SJCRH30 (cell line): ENCODE measurements at regions not wholly inside any gene's neighbourhood (a gene's known extent, or its start where the extent isn't known, plus 50 kb on each side); places are given as distances from the start of the nearest gene placed in this dataset.
"Not testable (repeated sequence)": the region's sequence is repeated elsewhere in the genome, so short reads cannot be mapped to it uniquely, and the experiment has no call there.

Experiments used
- DNase-seq, 2 experiments: peaks; one replicate each; pipeline ENCODE4 v3.0.0-alpha.2; 2015 to 2020
- H3K27ac ChIP-seq: fragments of 250-450 bp; sonication (Bioruptor Pico); 2 replicates; pipeline ENCODE4 v1.5.1; 2020; ENCODE audit warnings: mild to moderate bottlenecking, moderate library complexity
- H3K27me3 ChIP-seq: fragments of 250-450 bp; sonication (Bioruptor Pico); 2 replicates; pipeline ENCODE4 v1.5.1; 2020; ENCODE audit warnings: mild to moderate bottlenecking, moderate library complexity
- H3K36me3 ChIP-seq: fragments of 250-450 bp; sonication (Bioruptor Pico); 2 replicates; pipeline ENCODE4 v1.5.1; 2020; ENCODE audit warnings: mild to moderate bottlenecking, moderate library complexity
- H3K4me1 ChIP-seq: fragments of 250-450 bp; sonication (Bioruptor Pico); 2 replicates; pipeline ENCODE4 v1.5.1; 2020; ENCODE audit warnings: mild to moderate bottlenecking, moderate library complexity
- H3K4me3 ChIP-seq: fragments of 250-450 bp; sonication (Bioruptor Pico); 2 replicates; pipeline ENCODE4 v1.5.1; 2020; ENCODE audit warnings: mild to moderate bottlenecking, moderate library complexity
- H3K9me3 ChIP-seq: fragments of 250-450 bp; sonication (Bioruptor Pico); replicated peaks from 2 replicates; pipeline ENCODE4 v1.5.1; 2020; ENCODE audit warnings: mild to moderate bottlenecking, moderate library complexity

- DNase-seq: no peak
- H3K36me3 ChIP-seq: no peaks in the 10 kb centered on the region
- no peaks in the 10 kb centered on the region for H3K9me3 ChIP-seq
- no peak overlapping the region for H3K4me3 ChIP-seq
- no peak overlapping the region for H3K27ac ChIP-seq
- H3K27me3 ChIP-seq: peaks cover 15% of the 10 kb centered on the region
- H3K4me1 ChIP-seq: no peaks in the 10 kb centered on the region
These were observed 364.9 kb upstream of the TMEFF2 start for GRCh38 chr2:192559587-192559986.

- no peaks in the 10 kb centered on the region for H3K4me1 ChIP-seq
- H3K27me3 ChIP-seq: peaks cover 23% of the 10 kb centered on the region
- no peaks in the 10 kb centered on the region for H3K36me3 ChIP-seq
- no peak overlapping the region for H3K4me3 ChIP-seq
- H3K9me3 ChIP-seq: no peaks in the 10 kb centered on the region
- no peak for DNase-seq
- H3K27ac ChIP-seq: no peak overlapping the region
These were observed 363.9 kb upstream of the TMEFF2 start for GRCh38 chr2:192558637-192559036.

- H3K4me3 ChIP-seq: no peak overlapping the region
- no peak overlapping the region for H3K27ac ChIP-seq
- H3K27me3 ChIP-seq: peaks cover 24% of the 10 kb centered on the region
- H3K9me3 ChIP-seq: no peaks in the 10 kb centered on the region
- H3K36me3 ChIP-seq: no peaks in the 10 kb centered on the region
- no peak for DNase-seq
- H3K4me1 ChIP-seq: no peaks in the 10 kb centered on the region
These were observed 361.0 kb upstream of the TMEFF2 start for GRCh38 chr2:192555740-192556139.

- Histone ChIP-seq H3K27me3 (peaks cover 21% of the 10 kb centered on the region), H3K36me3 (no peaks in the 10 kb centered on the region), H3K4me3 (no peak overlapping the region), H3K4me1 (no peaks in the 10 kb centered on the region), H3K27ac (no peak overlapping the region), H3K9me3 (no peaks in the 10 kb centered on the region)
- DNase-seq: no peak
These were observed 357.0 kb upstream of the TMEFF2 start for GRCh38 chr2:192551760-192552159.

GRCh38 chr2:192546565-192546964, 351.8 kb upstream of the TMEFF2 start:
- DNase-seq: no peak
- no peaks in the 10 kb centered on the region for H3K36me3 ChIP-seq
- peaks cover 3% of the 10 kb centered on the region; the same call in 1 of the 2 replicates for H3K27me3 ChIP-seq
- no peak overlapping the region for H3K27ac ChIP-seq
- no peaks in the 10 kb centered on the region; the same call in 1 of the 2 replicates for H3K4me1 ChIP-seq
- H3K4me3 ChIP-seq: no peak overlapping the region
- H3K9me3 ChIP-seq: no peaks in the 10 kb centered on the region

- Histone ChIP-seq H3K4me3 (no peak overlapping the region), H3K27ac (no peak overlapping the region), H3K9me3 (no peaks in the 10 kb centered on the region), H3K36me3 (no peaks in the 10 kb centered on the region), H3K27me3 (peaks cover 7% of the 10 kb centered on the region), H3K4me1 (no peaks in the 10 kb centered on the region; the same call in 1 of the 2 replicates)
- no peak for DNase-seq
These were observed 349.7 kb upstream of the TMEFF2 start for GRCh38 chr2:192544371-192544955.

GRCh38 chr2:192542148-192543066, 347.7 kb upstream of the TMEFF2 start:
- peak; percentile 38 to 53 for DNase-seq
- H3K4me3 ChIP-seq, H3K4me1 ChIP-seq, H3K36me3 ChIP-seq, H3K9me3 ChIP-seq, H3K27me3 ChIP-seq, H3K27ac ChIP-seq: not testable (repeated sequence)

- no peak for DNase-seq
- H3K9me3 ChIP-seq: no peaks in the 10 kb centered on the region
- peaks cover 10% of the 10 kb centered on the region for H3K27me3 ChIP-seq
- H3K36me3 ChIP-seq: no peaks in the 10 kb centered on the region
- no peak overlapping the region for H3K27ac ChIP-seq
- no peak overlapping the region for H3K4me3 ChIP-seq
- no peaks in the 10 kb centered on the region; the same call in 1 of the 2 replicates for H3K4me1 ChIP-seq
These were observed 344.6 kb upstream of the TMEFF2 start for GRCh38 chr2:192539306-192539705.

- no peaks in the 10 kb centered on the region for H3K36me3 ChIP-seq
- no peak overlapping the region for H3K27ac ChIP-seq
- DNase-seq: no peak
- H3K27me3 ChIP-seq: peaks cover 10% of the 10 kb centered on the region; the same call in 1 of the 2 replicates
- H3K4me1 ChIP-seq: no peaks in the 10 kb centered on the region
- no peak overlapping the region for H3K4me3 ChIP-seq
- H3K9me3 ChIP-seq: no peaks in the 10 kb centered on the region
These were observed 342.3 kb upstream of the TMEFF2 start for GRCh38 chr2:192536922-192537624.

GRCh38 chr2:192535956-192536921, 341.5 kb upstream of the TMEFF2 start:
- no peaks in the 10 kb centered on the region for H3K9me3 ChIP-seq
- no peaks in the 10 kb centered on the region for H3K36me3 ChIP-seq
- H3K4me3 ChIP-seq: no peak overlapping the region
- H3K27me3 ChIP-seq: peaks cover 10% of the 10 kb centered on the region; the same call in 1 of the 2 replicates
- H3K27ac ChIP-seq: no peak overlapping the region
- no peaks in the 10 kb centered on the region for H3K4me1 ChIP-seq
- no peak for DNase-seq

GRCh38 chr2:192534072-192534471, 339.3 kb upstream of the TMEFF2 start:
- Histone ChIP-seq H3K9me3 (no peaks in the 10 kb centered on the region), H3K27me3 (peaks cover 4% of the 10 kb centered on the region; the same call in 1 of the 2 replicates), H3K27ac (no peak overlapping the region), H3K36me3 (no peaks in the 10 kb centered on the region), H3K4me1 (no peaks in the 10 kb centered on the region), H3K4me3 (no peak overlapping the region)
- DNase-seq: no peak

- not testable (repeated sequence) for H3K9me3 ChIP-seq, H3K27me3 ChIP-seq, H3K27ac ChIP-seq, H3K36me3 ChIP-seq, H3K4me1 ChIP-seq, H3K4me3 ChIP-seq, DNase-seq
These were observed 330.0 kb upstream of the TMEFF2 start for GRCh38 chr2:192524642-192525251.

- DNase-seq, H3K4me3 ChIP-seq: not testable (repeated sequence)
These were observed 329.5 kb upstream of the TMEFF2 start for GRCh38 chr2:192524214-192524613.

GRCh38 chr2:192515937-192516336, 321.2 kb upstream of the TMEFF2 start:
- H3K4me1 ChIP-seq: no peaks in the 10 kb centered on the region
- H3K9me3 ChIP-seq: no peaks in the 10 kb centered on the region
- no peak overlapping the region for H3K4me3 ChIP-seq
- no peaks in the 10 kb centered on the region for H3K27me3 ChIP-seq
- DNase-seq: no peak
- no peak overlapping the region for H3K27ac ChIP-seq
- no peaks in the 10 kb centered on the region for H3K36me3 ChIP-seq

More at GRCh38 chr2:192524214-192524613, 329.5 kb upstream of the TMEFF2 start:
- H3K36me3 ChIP-seq, H3K27ac ChIP-seq, H3K9me3 ChIP-seq, H3K27me3 ChIP-seq, H3K4me1 ChIP-seq: not testable (repeated sequence)
